Esophagus muscularis mucosa (tissue), 3 donors: ENCODE measurements at regions not wholly inside any gene's neighbourhood (a gene's known extent, or its start where the extent isn't known, plus 50 kb on each side); places are given as distances from the start of the nearest gene placed in this dataset.

Experiments
- CTCF ChIP-seq, 3 experiments: fragments of 200-600 bp in 2 of 3; fragments of 450-650 bp in 1 of 3; sonication (generic) in 2 of 3; IDR thresholded peaks; one replicate each; pipeline ENCODE4 v1.5.1; 2017 to 2019; ENCODE audit warnings: antibody characterized with exemption in 3 of 3, mild to moderate bottlenecking in 2 of 3, moderate library complexity in 1 of 3
- POLR2A ChIP-seq: fragments of 450-650 bp; IDR thresholded peaks from one replicate; pipeline ENCODE4 v1.6.1; 2017; ENCODE audit warnings: antibody characterized with exemption, moderate library complexity, mild to moderate bottlenecking, low read depth
- POLR2AphosphoS5 ChIP-seq, 2 donors: sonication (generic); formaldehyde crosslinking; IDR thresholded peaks; one replicate each; pipeline ENCODE4 v1.6.1; 2017; ENCODE audit warnings: antibody characterized with exemption in 2 of 2

GRCh38 chr13:72112216-72112615 is 245.2 kb upstream of the DACH1 start:
- TF ChIP-seq CTCF (IDR thresholded peaks at IDR 0.05) (no peak), POLR2A (no peak), POLR2AphosphoS5 (IDR thresholded peaks at IDR 0.05) (no peak)
